ENCODE measurements at regions not wholly inside any gene's neighbourhood (a gene's known extent, or its start where the extent isn't known, plus 50 kb on each side); places are given as distances from the start of the nearest gene placed in this dataset.

DNA sequence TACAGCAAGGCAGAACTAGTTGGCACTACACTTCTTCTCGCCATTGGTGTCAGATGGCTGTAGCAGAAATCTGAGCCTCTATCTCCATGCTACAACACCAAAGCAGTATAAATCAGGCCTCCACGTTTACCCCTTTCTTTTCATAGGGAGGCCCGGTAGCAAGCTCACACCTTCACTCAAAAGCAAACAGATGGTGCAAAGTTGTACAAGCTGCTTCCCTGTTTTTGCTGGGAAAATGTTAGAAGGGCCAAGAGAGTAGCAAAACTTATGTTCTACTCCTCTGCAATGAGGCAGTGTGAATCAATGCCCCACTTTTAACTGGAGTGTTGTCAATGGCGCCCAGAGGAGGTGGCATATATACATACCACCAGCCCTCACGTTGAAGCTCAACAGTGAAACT is 369.6 kb upstream of the NRXN1 start:
- no peak for TF ChIP-seq CTCF (IDR thresholded peaks at IDR 0.05; ENCODE audit: borderline replicate concordance, insufficient read depth, low read depth, low read length)
- no peak overlapping the region for H3K4me3 ChIP-seq (ENCODE audit: low read depth, low read length)

- no peak for TF ChIP-seq CTCF (IDR thresholded peaks at IDR 0.05; ENCODE audit: borderline replicate concordance, insufficient read depth, low read depth, low read length)
These were observed 355.3 kb upstream of the NRXN1 start for GRCh38 chr2:51387235-51387634.

DNA sequence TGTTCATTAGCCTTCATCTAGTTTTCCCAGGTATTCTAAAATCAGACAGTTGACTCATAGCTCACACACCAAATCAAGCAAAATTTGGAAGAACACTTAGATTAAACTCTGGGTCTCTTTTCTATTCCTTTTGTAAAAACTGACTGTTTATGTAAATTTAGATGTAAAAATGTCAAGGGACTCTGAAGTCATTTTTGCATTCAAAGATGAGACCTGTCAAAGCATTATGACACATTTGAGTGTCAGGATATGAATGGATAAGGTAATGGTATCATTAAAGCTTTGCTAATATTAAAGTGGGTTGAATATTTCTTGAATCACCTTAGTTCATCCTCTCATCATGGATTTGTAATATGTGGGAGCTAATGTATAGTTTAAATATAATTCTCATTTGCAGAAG is 348.1 kb upstream of the NRXN1 start:
- TF ChIP-seq CTCF (IDR thresholded peaks at IDR 0.05; ENCODE audit: borderline replicate concordance, insufficient read depth, low read depth, low read length) = no peak
- no peak overlapping the region for H3K4me3 ChIP-seq (ENCODE audit: low read depth, low read length)

More at GRCh38 chr2:51387235-51387634, 355.3 kb upstream of the NRXN1 start:
- H3K4me3 ChIP-seq (ENCODE audit: low read depth, low read length) = no peak overlapping the region

DNA sequence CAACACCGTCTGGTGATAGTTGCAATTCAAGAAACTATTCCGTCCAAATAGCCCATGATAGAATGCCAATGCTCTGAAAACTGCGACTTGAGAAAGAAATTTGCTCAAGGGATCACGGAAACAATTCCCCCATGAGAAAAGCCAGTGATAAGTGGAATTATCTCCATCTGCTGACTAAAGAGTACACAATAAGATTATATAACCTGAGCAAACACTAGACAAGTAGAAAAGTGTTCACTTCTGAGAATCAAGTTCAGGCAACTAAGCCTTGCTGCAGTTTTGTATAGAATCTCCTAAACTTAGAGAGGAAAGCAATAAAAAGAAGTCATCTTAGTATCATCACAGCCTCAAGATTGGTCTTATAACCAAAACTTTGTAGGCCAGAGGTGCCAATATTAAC is 336.3 kb upstream of the NRXN1 start:
- TF ChIP-seq CTCF (IDR thresholded peaks at IDR 0.05; ENCODE audit: borderline replicate concordance, insufficient read depth, low read depth, low read length) = no peak
- no peak overlapping the region for H3K4me3 ChIP-seq (ENCODE audit: low read depth, low read length)

- no peak for TF ChIP-seq CTCF (IDR thresholded peaks at IDR 0.05; ENCODE audit: borderline replicate concordance, insufficient read depth, low read depth, low read length)
- H3K4me3 ChIP-seq (ENCODE audit: low read depth, low read length) = no peak overlapping the region
These were observed 318.2 kb upstream of the NRXN1 start for GRCh38 chr2:51350100-51350499.

- H3K4me3 ChIP-seq (ENCODE audit: low read depth, low read length) = no peak overlapping the region
- TF ChIP-seq CTCF (IDR thresholded peaks at IDR 0.05; ENCODE audit: borderline replicate concordance, insufficient read depth, low read depth, low read length) = no peak
These were observed 313.0 kb upstream of the NRXN1 start for GRCh38 chr2:51344886-51345285.

- no peak for TF ChIP-seq CTCF (IDR thresholded peaks at IDR 0.05; ENCODE audit: borderline replicate concordance, insufficient read depth, low read depth, low read length)
These were observed 303.4 kb upstream of the NRXN1 start for GRCh38 chr2:51335087-51336058.

More at GRCh38 chr2:51335087-51336058, 303.4 kb upstream of the NRXN1 start:
- no peak overlapping the region for H3K4me3 ChIP-seq (ENCODE audit: low read depth, low read length)
